ENCODE measurements at regions not wholly inside any gene's neighbourhood (a gene's known extent, or its start where the extent isn't known, plus 50 kb on each side); places are given as distances from the start of the nearest gene placed in this dataset.

DNA sequence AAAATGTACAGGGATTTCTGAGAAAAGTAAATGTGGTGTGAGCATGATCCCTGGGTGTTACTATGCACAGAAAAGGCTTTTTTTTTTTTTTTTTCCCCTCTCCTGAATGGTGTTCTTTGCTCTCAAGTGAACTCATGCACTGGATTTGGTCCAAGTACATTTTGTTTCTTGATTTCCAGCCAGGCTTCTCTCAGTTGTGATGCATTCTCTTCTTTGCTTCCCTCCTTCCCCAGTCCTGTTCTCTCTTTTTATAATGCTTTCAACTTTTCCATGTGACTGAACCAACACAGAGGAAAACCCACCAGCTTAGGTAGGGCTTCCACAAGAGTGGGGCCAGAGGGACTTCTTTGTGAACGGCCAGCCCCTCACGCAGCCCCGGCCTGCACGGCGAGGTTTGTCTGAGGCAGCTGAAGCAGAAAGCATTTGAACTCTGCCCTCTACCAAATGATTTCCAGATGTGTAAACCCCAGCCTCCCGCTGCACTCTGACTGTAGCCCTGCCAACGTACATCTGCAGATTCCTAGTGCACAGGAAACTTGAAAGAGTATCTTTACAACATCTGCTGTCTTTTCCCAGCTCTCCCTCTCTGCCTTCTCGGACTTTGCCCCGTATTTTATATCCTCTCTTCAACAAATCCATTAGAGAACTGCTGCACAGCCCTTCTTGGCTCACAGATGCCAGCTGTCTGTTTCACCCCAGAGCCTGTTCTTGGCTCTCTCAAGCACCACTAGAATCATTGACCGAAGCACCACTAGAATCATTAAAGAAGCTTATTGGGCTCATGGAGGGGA is 71.8 kb upstream of the CD180 start:
- no peak for TF ChIP-seq CTCF (IDR thresholded peaks at IDR 0.05; ENCODE audit: low read depth, low read length, poor library complexity, severe bottlenecking)
- no peak for TF ChIP-seq EZH2phosphoT487 (IDR thresholded peaks at IDR 0.05; ENCODE audit: borderline replicate concordance, low read length)

Data from DOHH2 (cell line).